HG02973 (cell line): ENCODE measurements at regions not wholly inside any gene's neighbourhood (a gene's known extent, or its start where the extent isn't known, plus 50 kb on each side); places are given as distances from the start of the nearest gene placed in this dataset.
A peak's percentile ranks its signal among the peaks of the same experiment; 100 is the strongest.
"Not testable (repeated sequence)": the region's sequence is repeated elsewhere in the genome, so short reads cannot be mapped to it uniquely, and the experiment has no call there.

Experiments
- ATAC-seq: cut with Tn5 transposase; IDR thresholded peaks from one replicate; pipeline ENCODE4 v1.9.1; 2021; ENCODE audit warnings: moderate library complexity; ENCODE audit not compliant: unreplicated experiment

- no peak for ATAC-seq
Observed at GRCh38 chr6:150456466-150456865, 87.7 kb downstream of the IYD start.

- no peak for ATAC-seq
Observed at GRCh38 chr6:150456902-150457643, 88.3 kb downstream of the IYD start.

GRCh38 chr6:150458579-150458978 is 89.8 kb downstream of the IYD start:
- ATAC-seq: no peak

- no peak for ATAC-seq
Observed at GRCh38 chr6:150463852-150464251, 95.0 kb downstream of the IYD start.

GRCh38 chr6:150464966-150465365 is 96.2 kb downstream of the IYD start:
- ATAC-seq: no peak

GRCh38 chr6:150465610-150466009 is 96.8 kb downstream of the IYD start:
- no peak for ATAC-seq

GRCh38 chr6:150466196-150466595 is 97.4 kb downstream of the IYD start:
- ATAC-seq: no peak

GRCh38 chr6:150470131-150470530 is 101.3 kb downstream of the IYD start:
- ATAC-seq: no peak

GRCh38 chr6:150470960-150471665 is 102.3 kb downstream of the IYD start:
- ATAC-seq: no peak

- no peak for ATAC-seq
Observed at GRCh38 chr6:150478656-150479545, 110.1 kb downstream of the IYD start.

- ATAC-seq: no peak
Observed at GRCh38 chr6:150482883-150483409, 114.1 kb downstream of the IYD start.

GRCh38 chr6:150485161-150485958 is 114.3 kb upstream of the PLEKHG1 start:
- no peak for ATAC-seq

- ATAC-seq: no peak
Observed at GRCh38 chr6:150486048-150486447, 113.6 kb upstream of the PLEKHG1 start.

- ATAC-seq: no peak
Observed at GRCh38 chr6:150490586-150490985, 109.1 kb upstream of the PLEKHG1 start.

- ATAC-seq: peak; percentile 92
Observed at GRCh38 chr6:150491131-150491810, 108.4 kb upstream of the PLEKHG1 start.

- no peak for ATAC-seq
Observed at GRCh38 chr6:150491811-150492172, 107.9 kb upstream of the PLEKHG1 start.

- no peak for ATAC-seq
Observed at GRCh38 chr6:150492507-150492906, 107.2 kb upstream of the PLEKHG1 start.

- ATAC-seq: no peak
Observed at GRCh38 chr6:150492941-150493340, 106.7 kb upstream of the PLEKHG1 start.

- ATAC-seq: not testable (repeated sequence)
Observed at GRCh38 chr6:150493552-150493951, 106.1 kb upstream of the PLEKHG1 start.

GRCh38 chr6:150494241-150494640 is 105.4 kb upstream of the PLEKHG1 start:
- no peak for ATAC-seq
